NOMO-1 treated with DMSO at 0.1 percent for 48 hours (cell line): ENCODE measurements at regions not wholly inside any gene's neighbourhood (a gene's known extent, or its start where the extent isn't known, plus 50 kb on each side); places are given as distances from the start of the nearest gene placed in this dataset.

Experiments
- DNase-seq: peaks from one replicate; lab custom pipeline; 2025; ENCODE audit not compliant: unreplicated experiment; lab: John Stamatoyannopoulos, UW

GRCh38 chr18:45467293-45467692 is 148.0 kb upstream of the SLC14A2 start:
- no peak for DNase-seq

DNA sequence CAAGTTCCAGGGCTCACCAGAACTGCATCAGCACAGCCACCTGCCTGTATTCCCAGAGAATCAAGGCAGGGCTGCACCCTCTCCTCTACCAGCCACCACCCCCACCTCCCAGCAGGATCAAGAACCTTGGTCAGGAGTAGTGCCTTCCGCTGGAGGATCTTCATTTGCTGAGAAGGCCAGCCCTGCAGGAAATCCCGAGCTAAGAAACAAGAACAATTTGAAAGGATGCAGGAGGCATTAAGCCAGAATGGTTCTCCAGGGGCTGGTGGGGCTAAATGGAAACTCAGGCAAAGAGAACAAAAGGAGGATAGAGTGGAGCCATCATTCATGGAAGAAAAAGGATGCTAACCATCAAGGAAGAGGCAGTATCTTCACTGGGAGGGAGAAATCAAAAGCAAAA is 147.3 kb upstream of the SLC14A2 start:
- DNase-seq: no peak

GRCh38 chr18:45478889-45479288 is 136.4 kb upstream of the SLC14A2 start:
- no peak for DNase-seq

- DNase-seq: no peak
Observed at GRCh38 chr18:45480219-45481015, 134.9 kb upstream of the SLC14A2 start.

DNA sequence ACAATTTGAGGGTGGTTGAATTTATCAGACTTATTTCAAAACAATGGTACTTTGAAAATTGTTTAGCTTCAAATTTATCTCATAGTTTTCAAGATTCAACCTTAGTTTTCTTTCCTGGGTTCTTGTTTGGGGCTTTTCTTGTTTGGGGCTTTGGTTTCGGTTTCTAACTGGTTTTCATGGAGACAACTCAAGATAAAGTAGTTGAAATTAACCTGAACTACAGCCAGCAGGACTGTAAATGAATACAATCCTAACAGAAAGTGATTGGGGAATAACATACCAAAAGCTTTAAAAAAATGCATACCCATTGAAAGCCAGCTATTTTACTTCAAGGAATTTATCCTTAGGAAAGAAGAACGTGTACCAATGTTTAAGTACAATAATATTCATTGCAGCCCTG is 133.5 kb upstream of the SLC14A2 start:
- DNase-seq: no peak

GRCh38 chr18:45482286-45482685 is 133.0 kb upstream of the SLC14A2 start:
- no peak for DNase-seq

- no peak for DNase-seq
Observed at GRCh38 chr18:45487581-45487980, 127.7 kb upstream of the SLC14A2 start.

- no peak for DNase-seq
Observed at GRCh38 chr18:45488645-45489044, 126.6 kb upstream of the SLC14A2 start.

DNA sequence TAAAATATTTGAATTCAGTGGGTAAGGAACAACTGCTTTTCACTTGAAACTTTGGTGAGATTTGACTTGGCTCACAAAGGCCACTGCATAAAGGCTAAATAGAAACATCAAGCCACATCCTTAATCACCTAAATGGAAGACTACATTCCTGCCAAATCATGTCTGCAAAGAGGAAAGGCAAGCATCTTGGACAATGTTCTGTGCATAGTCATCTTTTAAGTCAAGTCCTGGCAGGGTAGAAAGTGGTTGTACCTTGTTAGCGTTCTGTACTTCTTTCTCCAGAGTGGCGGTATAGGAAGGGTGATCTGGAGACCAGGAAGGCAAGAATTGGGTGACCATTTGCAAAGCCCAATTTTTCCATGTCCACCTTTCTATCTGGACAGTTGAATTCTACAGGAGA is 121.4 kb upstream of the SLC14A2 start:
- DNase-seq: no peak

DNA sequence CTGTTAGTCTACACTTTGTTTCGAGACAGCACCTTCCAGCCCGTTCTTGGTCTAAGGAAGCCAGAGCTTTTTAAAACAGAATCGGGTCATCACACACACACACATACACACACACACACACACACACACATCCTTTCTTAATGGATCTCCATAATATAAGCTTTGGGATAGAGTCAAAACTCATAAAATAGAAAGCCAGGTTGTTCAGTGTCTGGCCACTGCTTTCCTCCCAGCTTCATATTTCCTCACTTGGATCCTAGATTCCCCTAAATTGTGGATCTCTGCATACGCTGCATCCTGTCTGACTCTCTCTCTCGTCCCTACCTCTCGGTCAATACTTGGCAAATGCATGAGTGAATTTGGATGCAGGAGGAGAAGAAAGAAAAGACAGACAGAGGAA is 120.5 kb upstream of the SLC14A2 start:
- no peak for DNase-seq

DNA sequence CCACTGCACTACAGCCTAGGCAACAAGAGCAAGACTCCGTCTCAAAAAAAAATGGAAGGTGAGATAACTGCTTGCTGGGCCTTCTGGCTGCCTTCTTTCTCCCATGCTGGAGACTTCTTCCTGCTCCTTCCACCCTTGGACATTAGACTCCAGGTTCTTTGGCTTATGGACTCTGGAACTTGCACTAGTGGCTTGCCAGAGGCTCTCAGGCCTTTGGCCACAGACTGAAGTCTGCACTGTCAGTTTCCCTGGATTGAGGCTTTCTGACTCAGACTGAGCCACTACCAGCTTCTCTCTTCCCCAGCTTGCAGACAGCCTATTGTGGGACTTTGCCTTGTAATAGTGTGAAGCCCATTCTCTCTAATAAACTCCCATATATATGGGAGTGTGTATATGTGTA is 118.5 kb upstream of the SLC14A2 start:
- no peak for DNase-seq

DNA sequence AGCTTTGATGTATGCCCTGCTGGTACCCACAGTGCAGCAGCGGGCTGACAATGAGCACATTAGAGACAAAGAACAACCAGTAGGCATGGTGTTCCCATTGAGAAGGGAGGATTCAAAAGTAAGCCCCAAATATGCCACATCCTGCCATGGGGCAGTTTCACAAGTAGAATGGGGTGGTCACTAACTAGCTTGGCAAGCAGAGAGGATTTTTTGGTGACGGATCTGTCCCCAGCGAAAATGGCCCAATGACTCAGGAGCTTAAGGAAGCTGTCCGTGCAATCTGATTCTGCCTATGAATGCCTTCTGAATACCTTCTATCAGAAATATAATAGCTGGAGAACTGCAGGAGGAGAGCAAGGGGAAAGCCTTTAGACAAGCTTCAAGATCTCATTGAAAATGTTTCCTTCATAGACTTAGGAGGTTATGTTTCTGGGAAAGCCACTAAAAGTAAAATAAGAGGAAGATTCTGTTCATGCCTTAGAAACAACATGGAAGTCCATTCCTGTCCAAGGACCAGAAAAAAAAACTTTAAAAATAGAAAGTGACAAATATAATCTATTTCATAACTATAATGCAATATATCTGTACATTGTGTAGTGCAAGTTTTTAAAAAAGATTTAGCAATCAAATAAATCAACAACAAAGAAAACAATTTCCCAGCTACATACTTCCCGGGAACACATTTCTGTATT is 117.5 kb upstream of the SLC14A2 start:
- DNase-seq: no peak

DNA sequence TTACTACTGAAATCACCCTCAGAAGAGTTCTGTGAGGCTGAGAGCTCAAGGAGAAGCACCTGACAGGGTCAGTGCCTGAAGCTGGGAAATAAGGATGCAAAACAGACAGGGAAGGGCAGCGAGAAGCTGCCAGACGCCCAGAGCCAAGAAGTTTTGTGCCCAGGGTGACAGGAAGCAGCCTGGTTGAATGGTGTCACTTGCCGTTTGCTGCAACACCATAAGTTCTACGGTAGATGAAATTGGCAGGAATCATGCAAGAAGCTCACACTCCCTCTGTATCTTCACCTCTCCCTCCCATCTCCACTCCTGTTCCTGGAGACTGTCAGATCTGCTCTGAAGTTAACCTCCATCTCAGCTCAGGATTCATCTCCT is 117.0 kb upstream of the SLC14A2 start:
- no peak for DNase-seq

DNA sequence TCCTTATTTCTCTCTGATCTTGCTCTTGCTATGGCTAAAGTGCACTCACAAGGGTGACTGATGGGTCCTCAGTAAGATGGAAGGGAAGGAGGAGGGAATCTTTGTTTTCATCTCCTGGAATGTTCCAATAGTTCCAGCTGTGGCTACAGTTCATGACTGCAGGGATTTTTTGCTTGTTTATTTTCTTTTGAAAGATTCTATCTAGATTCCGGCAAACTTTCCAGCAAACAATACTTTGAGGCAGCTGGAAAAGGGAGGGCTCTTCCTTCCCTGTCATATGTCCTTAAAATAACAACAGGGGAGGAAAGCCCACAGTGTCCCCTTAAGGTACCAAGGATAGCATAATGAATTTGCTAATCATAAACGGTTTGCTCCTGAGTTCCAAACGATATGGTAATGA is 111.3 kb upstream of the SLC14A2 start:
- DNase-seq: no peak

GRCh38 chr18:45505497-45506206 is 109.6 kb upstream of the SLC14A2 start:
- no peak for DNase-seq

- no peak for DNase-seq
Observed at GRCh38 chr18:45506951-45507350, 108.3 kb upstream of the SLC14A2 start.

GRCh38 chr18:45509535-45509934 is 105.7 kb upstream of the SLC14A2 start:
- no peak for DNase-seq

- no peak for DNase-seq
Observed at GRCh38 chr18:45510656-45511055, 104.6 kb upstream of the SLC14A2 start.

DNA sequence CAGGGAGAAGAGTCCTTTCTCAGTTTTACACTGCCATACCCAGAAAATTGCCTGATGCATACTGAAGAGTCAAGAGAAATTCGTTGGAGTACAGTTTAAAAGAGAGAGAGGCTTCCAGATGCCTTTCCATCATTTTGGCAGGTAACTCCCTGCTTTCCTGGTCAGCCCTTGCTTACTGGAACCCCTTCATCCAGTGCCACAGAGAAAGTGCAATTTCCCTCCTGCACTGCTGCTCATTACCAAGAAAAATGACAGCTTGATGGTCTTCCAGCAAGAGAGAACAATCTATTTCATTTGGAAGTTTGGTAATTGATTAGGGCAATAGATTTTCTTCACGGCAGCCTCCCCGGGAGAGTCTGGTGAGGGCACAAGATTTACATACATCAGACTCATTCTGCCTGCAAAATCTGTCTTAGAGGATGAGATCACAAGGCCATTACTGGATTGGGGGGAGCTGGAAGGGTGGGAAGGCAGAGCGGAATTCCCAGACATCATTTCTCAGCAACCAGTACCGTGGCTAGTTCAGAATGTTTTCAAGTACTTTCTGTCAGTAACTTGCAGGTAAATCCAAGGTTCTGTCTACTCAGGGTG is 102.8 kb upstream of the SLC14A2 start:
- DNase-seq: no peak

GRCh38 chr18:45517181-45517741 is 98.0 kb upstream of the SLC14A2 start:
- DNase-seq: no peak
